SK-N-SH (cell line): ENCODE measurements at regions not wholly inside any gene's neighbourhood (a gene's known extent, or its start where the extent isn't known, plus 50 kb on each side); places are given as distances from the start of the nearest gene placed in this dataset.

Experiments
- CTCF ChIA-PET: fragments of 300-600, 350-600 bp; formaldehyde crosslinking; extraction: SDS; loops from one replicate; lab custom pipeline; 2021; lab: Yijun Ruan, JAX
- POLR2A ChIA-PET: fragments of 350-600 bp; sonication (Branson Sonifier 250); formaldehyde crosslinking; extraction: SDS; loops from one replicate; lab custom pipeline; 2020; ENCODE audit warnings: antibody characterized with exemption, inconsistent platforms; lab: Yijun Ruan, JAX
- DNase-seq: peaks from one replicate; pipeline ENCODE4 v3.0.0; 2012
- H2AFZ ChIP-seq: fragments of 200-600 bp; sonication (generic); 2 replicates; pipeline ENCODE4 v1.8.1; 2016; ENCODE audit warnings: antibody characterized with exemption, mild to moderate bottlenecking, low read depth
- H3F3A ChIP-seq: fragments of 200-600 bp; sonication (generic); replicated peaks from 2 replicates; pipeline ENCODE3; 2016; ENCODE audit warnings: antibody characterized with exemption, mild to moderate bottlenecking; ENCODE audit not compliant: insufficient read depth
- H3K27ac ChIP-seq, 2 experiments: fragments of 200-500 bp in 1 of 2; fragments of 200-600 bp in 1 of 2; sonication (Bioruptor generic) in 1 of 2; sonication (generic), shearing (Covaris generic) in 1 of 2; 2 replicates each; pipeline versions ENCODE4 v1.5.1 to v1.6.1; 2014 to 2016; ENCODE audit warnings: low read depth in 2 of 2, inconsistent platforms in 1 of 2, low read length in 1 of 2, mild to moderate bottlenecking in 1 of 2, mixed read lengths in 1 of 2
- H3K27me3 ChIP-seq: fragments of 200-600 bp; sonication (generic), shearing (Covaris generic); 2 replicates; pipeline ENCODE4 v1.6.1; 2016; ENCODE audit warnings: mixed run types; ENCODE audit not compliant: insufficient read depth
- H3K36me3 ChIP-seq, 2 experiments: fragments of 200-500 bp in 1 of 2; fragments of 200-600 bp in 1 of 2; sonication (Bioruptor generic) in 1 of 2; sonication (generic) in 1 of 2; replicated peaks in 1 of 2; 2 replicates each; pipeline versions ENCODE3 to v1.5.1; 2014 to 2016; ENCODE audit warnings: low read length in 1 of 2, mild to moderate bottlenecking in 1 of 2; ENCODE audit not compliant: insufficient read depth in 2 of 2, control insufficient read depth in 1 of 2
- H3K4me1 ChIP-seq, 2 experiments: fragments of 200-500 bp in 1 of 2; fragments of 200-600 bp in 1 of 2; sonication (Bioruptor generic) in 1 of 2; sonication (generic), shearing (Covaris generic) in 1 of 2; 2 replicates each; pipeline versions ENCODE4 v1.5.1 to v1.6.1; 2014 to 2016; ENCODE audit warnings: low read depth in 1 of 2, low read length in 1 of 2, mixed run types in 1 of 2; ENCODE audit not compliant: insufficient read depth in 2 of 2, control insufficient read depth in 1 of 2
- H3K4me2 ChIP-seq: fragments of 200-600 bp; sonication (generic), shearing (Covaris generic); 2 replicates; pipeline ENCODE4 v1.6.1; 2017; ENCODE audit warnings: mixed run types
- H3K4me3 ChIP-seq, 2 experiments: fragments of 200-500 bp in 1 of 2; fragments of 200-600 bp in 1 of 2; sonication (Bioruptor generic) in 1 of 2; sonication (generic), shearing (Covaris generic) in 1 of 2; 2 replicates each; pipeline versions ENCODE4 v1.5.1 to v1.8.1; 2014 to 2016; ENCODE audit warnings: low read depth in 2 of 2, inconsistent platforms in 1 of 2, low read length in 1 of 2, mild to moderate bottlenecking in 1 of 2, mixed read lengths in 1 of 2, moderate library complexity in 1 of 2
- H3K79me2 ChIP-seq: fragments of 200-600 bp; sonication (generic); 2 replicates; pipeline ENCODE4 v1.8.1; 2017; ENCODE audit warnings: mild to moderate bottlenecking; ENCODE audit not compliant: insufficient read depth
- H3K9ac ChIP-seq: fragments of 200-600 bp; sonication (generic); 2 replicates; pipeline ENCODE4 v1.6.1; 2017; ENCODE audit warnings: mixed run types
- H3K9me2 ChIP-seq: fragments of 200-600 bp; sonication (generic); 2 replicates; pipeline ENCODE4 v1.6.1; 2017; ENCODE audit warnings: mixed run types
- H3K9me3 ChIP-seq: fragments of 200-600 bp; sonication (generic); 2 replicates; pipeline ENCODE4 v1.6.1; 2017; ENCODE audit warnings: mixed run types, mild to moderate bottlenecking, moderate library complexity
- H4K20me1 ChIP-seq: fragments of 200-600 bp; sonication (generic); 2 replicates; pipeline ENCODE4 v1.6.1; 2017; ENCODE audit warnings: mild to moderate bottlenecking, mixed run types; ENCODE audit not compliant: insufficient read depth
- EP300 ChIP-seq, 2 experiments: IDR thresholded peaks; 2 replicates each; pipeline versions ENCODE4 v1.4.0 to v1.6.1; 2012; ENCODE audit warnings: borderline replicate concordance in 1 of 2, low read depth in 1 of 2, low read length in 1 of 2
- EZH2phosphoT487 ChIP-seq: fragments of 200-600 bp; sonication (generic); IDR thresholded peaks from 2 replicates; pipeline ENCODE4 v1.6.1; 2017; ENCODE audit warnings: low read depth, mixed run types, mild to moderate bottlenecking, antibody characterized with exemption, moderate library complexity, borderline replicate concordance
- IRF3 ChIP-seq: fragments of 150-350 bp; IDR thresholded peaks from 2 replicates; pipeline ENCODE4 v1.6.1; 2016; ENCODE audit warnings: mild to moderate bottlenecking, low read depth, low read length
- MXI1 ChIP-seq: IDR thresholded peaks from 2 replicates; pipeline ENCODE4 v1.6.1; 2012; ENCODE audit warnings: mild to moderate bottlenecking, low read depth, low read length, improper control_type of control experiment
- NFIC ChIP-seq: IDR thresholded peaks from 2 replicates; pipeline ENCODE4 v1.4.0; 2012; ENCODE audit warnings: borderline replicate concordance
- POLR2AphosphoS5 ChIP-seq: IDR thresholded peaks from 2 replicates; pipeline ENCODE4 v1.6.1; 2012; ENCODE audit warnings: low read depth, low read length
- RAD21 ChIP-seq: IDR thresholded peaks from 2 replicates; pipeline ENCODE4 v1.6.1; 2012; ENCODE audit warnings: mild to moderate bottlenecking, low read length
- REST ChIP-seq: IDR thresholded peaks from 2 replicates; pipeline ENCODE4 v1.6.1; 2012; ENCODE audit warnings: mild to moderate bottlenecking, low read depth, low read length, moderate library complexity
- SIN3A ChIP-seq: IDR thresholded peaks from 2 replicates; pipeline ENCODE4 v1.6.1; 2012; ENCODE audit warnings: low read depth, mild to moderate bottlenecking, low read length, moderate library complexity, borderline replicate concordance
- WGBS: methylation state at CpG from one replicate; pipeline ENCODE4 v1.1.6; 2017; ENCODE audit warnings: low lambda C conversion rate; 5-methylcytosine and 5-hydroxymethylcytosine counted together
- TF ChIP-seq, protein P1 (sequence below): IDR thresholded peaks from 2 replicates; pipeline ENCODE4 v1.4.0; 2012; ENCODE audit warnings: low read depth, borderline replicate concordance
- TF ChIP-seq, protein P2 (sequence below): IDR thresholded peaks from 2 replicates; pipeline ENCODE4; 2012

DNA sequence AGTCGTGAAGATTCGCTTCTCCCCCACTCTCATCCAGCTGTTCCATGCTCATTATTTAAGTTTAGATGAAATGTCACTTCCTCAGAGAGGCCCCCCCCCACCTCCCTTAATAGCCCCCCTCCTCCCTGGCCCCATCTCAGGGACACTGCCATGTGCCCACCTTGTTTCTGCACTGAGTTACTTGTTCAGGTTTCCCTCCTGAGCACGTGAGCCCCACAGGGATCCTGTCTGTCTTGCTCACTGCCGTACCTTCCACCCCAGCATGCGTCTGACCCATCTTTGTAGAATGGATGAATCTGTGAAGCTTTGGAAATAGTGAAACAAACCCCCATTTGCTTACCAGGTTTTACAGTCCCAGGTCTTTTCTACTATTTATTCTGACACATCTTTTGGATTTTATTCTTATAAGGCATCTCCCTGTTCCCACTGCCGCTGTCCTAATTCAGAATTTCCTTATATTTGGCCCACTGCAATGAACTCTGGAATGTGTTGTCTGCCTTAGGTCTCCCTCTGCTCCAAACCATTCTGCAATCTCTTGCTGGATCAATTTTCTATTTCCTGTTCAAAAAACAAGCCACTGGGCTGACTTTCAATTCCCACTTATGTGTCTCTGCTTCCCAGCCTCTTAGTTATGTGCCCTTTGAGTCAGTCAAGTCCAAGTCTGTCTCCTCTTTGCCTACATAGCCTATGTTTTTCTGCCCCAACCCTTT, 136.5 kb upstream of the ECI2 start:
- 45% methylated on average over 6 of the region's 6 CpGs for WGBS
- H4K20me1 ChIP-seq, result no peaks in the 10 kb centered on the region
- POLR2A ChIA-PET, result no interaction called here
- CTCF ChIA-PET, result no interaction called here
- H3K9me3 ChIP-seq, result no peaks in the 10 kb centered on the region
- H3K4me3 ChIP-seq, result no peak overlapping the region
- no peaks in the 10 kb centered on the region for H3K79me2 ChIP-seq
- peaks cover 0 to 9% of the 10 kb centered on the region in 2 experiments; a peak in 1 of 4 replicates for H3K4me1 ChIP-seq
- no peak overlapping the region for H3K27ac ChIP-seq
- H3K27me3 ChIP-seq, result peaks cover 6% of the 10 kb centered on the region; the same call in 1 of the 2 replicates
- H3K9me2 ChIP-seq, result no peaks in the 10 kb centered on the region
- H3K9ac ChIP-seq, result no peak overlapping the region
- no peak for DNase-seq
- H2AFZ ChIP-seq, result no peak overlapping the region
- TF ChIP-seq EP300 (IDR thresholded peaks at IDR 0.05; ENCODE audit: borderline replicate concordance in 1 of 2, low read depth in 1 of 2, low read length in 1 of 2), result no peak
- no peaks in the 10 kb centered on the region for H3K36me3 ChIP-seq
- no peak overlapping the region for H3K4me2 ChIP-seq
- no peaks in the 10 kb centered on the region for H3F3A ChIP-seq

GRCh38 chr6:4270776-4271175, 135.4 kb upstream of the ECI2 start:
- H4K20me1 ChIP-seq, result no peaks in the 10 kb centered on the region
- no peak for TF ChIP-seq MXI1
- TF ChIP-seq NFIC, result 0 out of 2 replicates have a peak, but pooled peaks have one; percentile 5
- TF ChIP-seq, protein P1, sequence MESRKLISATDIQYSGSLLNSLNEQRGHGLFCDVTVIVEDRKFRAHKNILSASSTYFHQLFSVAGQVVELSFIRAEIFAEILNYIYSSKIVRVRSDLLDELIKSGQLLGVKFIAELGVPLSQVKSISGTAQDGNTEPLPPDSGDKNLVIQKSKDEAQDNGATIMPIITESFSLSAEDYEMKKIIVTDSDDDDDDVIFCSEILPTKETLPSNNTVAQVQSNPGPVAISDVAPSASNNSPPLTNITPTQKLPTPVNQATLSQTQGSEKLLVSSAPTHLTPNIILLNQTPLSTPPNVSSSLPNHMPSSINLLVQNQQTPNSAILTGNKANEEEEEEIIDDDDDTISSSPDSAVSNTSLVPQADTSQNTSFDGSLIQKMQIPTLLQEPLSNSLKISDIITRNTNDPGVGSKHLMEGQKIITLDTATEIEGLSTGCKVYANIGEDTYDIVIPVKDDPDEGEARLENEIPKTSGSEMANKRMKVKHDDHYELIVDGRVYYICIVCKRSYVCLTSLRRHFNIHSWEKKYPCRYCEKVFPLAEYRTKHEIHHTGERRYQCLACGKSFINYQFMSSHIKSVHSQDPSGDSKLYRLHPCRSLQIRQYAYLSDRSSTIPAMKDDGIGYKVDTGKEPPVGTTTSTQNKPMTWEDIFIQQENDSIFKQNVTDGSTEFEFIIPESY, result no peak
- no peak overlapping the region for H3K9ac ChIP-seq
- H3K9me3 ChIP-seq, result no peaks in the 10 kb centered on the region
- no peak for DNase-seq
- ChIA-PET CTCF (interaction anchor here (0.9 kb wide), 1 partner anchor 11 kb away, joined by 4 read pairs; no protein-coding TSS in a partner anchor), POLR2A (no interaction called here)
- peaks cover 9% of the 10 kb centered on the region; the same call in 1 of the 2 replicates for H3K27me3 ChIP-seq
- 0% methylated on average over 1 of the region's 1 CpG for WGBS
- H3K4me1 ChIP-seq, result peaks cover 0 to 9% of the 10 kb centered on the region in 2 experiments; a peak in 1 of 4 replicates
- no peaks in the 10 kb centered on the region for H3K9me2 ChIP-seq
- no peaks in the 10 kb centered on the region for H3K79me2 ChIP-seq
- H3K27ac ChIP-seq, result no peak overlapping the region
- H2AFZ ChIP-seq, result no peak overlapping the region
- no peaks in the 10 kb centered on the region for H3K36me3 ChIP-seq
- no peak overlapping the region for H3K4me3 ChIP-seq
- no peak overlapping the region for H3K4me2 ChIP-seq
- no peaks in the 10 kb centered on the region for H3F3A ChIP-seq

- WGBS, result 33% methylated on average over 4 of the region's 4 CpGs
Observed at GRCh38 chr6:4270001-4270400, 134.6 kb upstream of the ECI2 start.

More at GRCh38 chr6:4270001-4270400, 134.6 kb upstream of the ECI2 start:
- CTCF ChIA-PET, result no interaction called here
- POLR2A ChIA-PET, result no interaction called here
- H3K4me3 ChIP-seq, result no peak overlapping the region
- peaks cover 9% of the 10 kb centered on the region; the same call in 1 of the 2 replicates for H3K27me3 ChIP-seq
- no peaks in the 10 kb centered on the region for H3K36me3 ChIP-seq
- DNase-seq, result no peak
- peaks cover 0 to 4% of the 10 kb centered on the region in 2 experiments; a peak in 1 of 4 replicates for H3K4me1 ChIP-seq
- H3K27ac ChIP-seq, result no peak overlapping the region
- H3F3A ChIP-seq, result no peaks in the 10 kb centered on the region
- TF ChIP-seq REST (no peak), POLR2AphosphoS5 (no peak), NFIC (no peak), RAD21 (no peak), IRF3 (no peak), EZH2phosphoT487 (no peak), SIN3A (no peak), MXI1 (no peak)
- TF ChIP-seq, protein P2, sequence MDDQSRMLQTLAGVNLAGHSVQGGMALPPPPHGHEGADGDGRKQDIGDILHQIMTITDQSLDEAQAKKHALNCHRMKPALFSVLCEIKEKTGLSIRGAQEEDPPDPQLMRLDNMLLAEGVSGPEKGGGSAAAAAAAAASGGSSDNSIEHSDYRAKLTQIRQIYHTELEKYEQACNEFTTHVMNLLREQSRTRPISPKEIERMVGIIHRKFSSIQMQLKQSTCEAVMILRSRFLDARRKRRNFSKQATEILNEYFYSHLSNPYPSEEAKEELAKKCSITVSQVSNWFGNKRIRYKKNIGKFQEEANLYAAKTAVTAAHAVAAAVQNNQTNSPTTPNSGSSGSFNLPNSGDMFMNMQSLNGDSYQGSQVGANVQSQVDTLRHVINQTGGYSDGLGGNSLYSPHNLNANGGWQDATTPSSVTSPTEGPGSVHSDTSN, result no peak
- no peaks in the 10 kb centered on the region for H3K79me2 ChIP-seq
- no peaks in the 10 kb centered on the region for H4K20me1 ChIP-seq
- no peaks in the 10 kb centered on the region for H3K9me2 ChIP-seq
- no peak overlapping the region for H3K9ac ChIP-seq
- no peaks in the 10 kb centered on the region for H3K9me3 ChIP-seq
- H2AFZ ChIP-seq, result no peak overlapping the region
- H3K4me2 ChIP-seq, result no peak overlapping the region
